ENCODE measurements at regions not wholly inside any gene's neighbourhood (a gene's known extent, or its start where the extent isn't known, plus 50 kb on each side); places are given as distances from the start of the nearest gene placed in this dataset.

DNA sequence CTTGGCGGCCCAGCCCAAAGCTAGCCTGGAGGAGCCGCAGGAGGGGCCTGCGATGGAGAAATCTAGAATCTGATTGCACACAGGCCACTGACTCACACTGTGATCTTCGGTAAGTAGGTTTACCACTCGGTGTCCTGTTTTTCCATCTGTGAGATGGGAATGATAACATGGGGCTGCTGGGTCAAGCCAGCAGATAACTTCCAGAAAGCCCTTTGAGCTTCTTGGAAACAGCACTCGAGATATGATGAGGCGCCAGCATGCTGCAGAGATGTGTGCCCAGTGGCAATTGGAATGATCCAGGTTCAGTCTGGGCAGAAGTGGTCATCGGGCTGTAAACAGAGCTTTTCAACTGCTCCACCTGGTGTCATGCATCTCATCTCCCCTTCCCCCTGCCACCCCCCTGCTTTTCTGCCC lies 771.3 kb upstream of the TBX3 start:
- no peak for DNase-seq

DNA sequence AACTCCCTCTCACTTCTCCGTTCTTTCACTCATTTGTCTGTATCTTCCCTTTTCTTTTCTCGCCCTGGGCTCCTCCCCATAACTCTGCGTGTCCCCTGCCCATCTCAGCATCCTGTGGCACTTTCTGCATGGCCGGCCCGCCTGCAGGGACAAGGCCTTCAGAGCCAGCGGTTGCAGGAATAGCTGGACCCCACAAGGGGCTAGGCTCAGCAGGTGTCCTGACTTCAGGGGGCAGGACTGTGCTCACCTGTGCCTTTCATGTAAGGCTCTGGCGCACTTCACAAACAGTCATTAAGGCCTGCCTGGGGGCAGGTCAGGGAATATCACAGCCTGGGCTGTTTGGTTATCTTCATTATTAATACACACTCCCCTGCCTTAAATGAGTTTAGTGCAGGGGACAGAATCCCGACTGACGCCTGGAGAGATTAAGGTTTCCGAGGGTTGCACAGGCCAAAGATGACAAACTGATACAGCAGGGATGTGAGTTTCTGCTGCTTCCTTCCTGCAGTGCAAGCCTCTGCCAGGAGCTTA lies 768.8 kb upstream of the TBX3 start:
- DNase-seq, result no peak

DNA sequence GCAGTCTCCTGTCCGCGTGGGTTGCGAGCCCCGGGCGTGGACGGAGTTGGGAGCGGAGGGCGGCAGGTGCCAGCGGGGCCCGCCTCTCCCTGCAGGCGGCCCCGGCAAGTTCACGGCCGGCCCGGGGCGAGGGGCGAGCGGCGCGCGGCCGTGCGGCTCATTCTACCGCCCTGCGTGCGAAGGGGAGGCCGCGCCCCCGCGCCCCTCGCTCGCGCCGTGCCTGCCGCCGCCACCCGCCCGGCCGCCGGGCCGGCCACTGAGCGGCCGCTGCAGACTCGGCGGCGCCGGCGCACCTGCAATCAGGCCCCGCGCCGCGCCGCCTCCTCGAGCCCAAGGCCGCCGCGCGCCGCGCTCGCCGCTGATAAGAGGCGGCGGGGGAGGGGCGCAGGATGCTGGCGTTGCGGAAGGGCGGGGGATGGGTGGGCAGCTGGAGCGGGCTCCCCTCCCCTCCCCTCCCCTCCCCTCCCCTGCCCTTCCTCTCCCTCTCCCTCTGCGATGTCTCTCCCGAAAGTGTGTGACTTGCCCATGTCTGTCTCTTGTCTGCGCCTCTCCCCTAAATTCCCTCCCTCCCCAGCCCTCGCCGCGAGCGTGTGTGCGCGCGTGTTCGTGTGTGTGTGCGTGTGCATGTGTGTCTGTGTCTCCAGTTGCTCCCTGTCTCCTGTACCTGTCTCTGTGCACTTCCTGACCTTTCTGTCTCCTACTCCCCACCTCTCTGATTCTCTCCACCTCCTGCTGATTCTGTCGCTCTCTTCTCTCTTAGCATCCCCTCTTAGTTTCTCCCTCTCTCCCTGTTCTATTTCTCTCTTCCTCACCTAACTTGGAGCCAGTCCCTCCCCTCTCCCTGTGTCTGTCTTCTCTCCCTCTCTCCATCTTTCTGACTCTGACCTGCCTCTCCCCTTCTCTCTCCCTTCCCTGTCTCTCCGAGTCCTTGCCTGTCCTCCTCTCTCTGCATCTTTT lies 768.1 kb upstream of the TBX3 start:
- DNase-seq, result peak; percentile 15

GRCh38 chr12:115451151-115451779 lies 767.3 kb upstream of the TBX3 start:
- no peak for DNase-seq

GRCh38 chr12:115450710-115451109 lies 766.7 kb upstream of the TBX3 start:
- DNase-seq, result no peak

DNA sequence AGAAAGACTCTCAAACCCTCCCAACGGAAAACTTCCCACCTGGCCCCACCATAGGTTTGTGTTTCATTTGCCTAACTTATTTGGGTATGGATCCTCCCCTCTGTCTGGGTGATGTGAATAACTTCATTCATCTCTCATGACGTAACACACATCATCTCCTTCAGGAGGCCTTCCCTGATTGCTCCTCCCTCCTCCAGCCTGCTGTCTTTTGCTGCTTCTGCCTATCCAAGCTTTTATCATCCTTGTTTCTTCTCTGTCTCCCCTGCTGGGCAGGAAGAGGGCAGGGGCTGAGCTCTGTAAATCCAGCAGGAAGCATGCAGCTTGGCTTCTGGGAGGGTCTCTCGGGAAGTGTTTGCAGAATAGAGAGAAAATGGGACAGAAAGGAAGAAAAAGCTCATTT lies 766.0 kb upstream of the TBX3 start:
- no peak for DNase-seq

- DNase-seq, result no peak
Observed at GRCh38 chr12:115449526-115449925, 765.6 kb upstream of the TBX3 start.

DNA sequence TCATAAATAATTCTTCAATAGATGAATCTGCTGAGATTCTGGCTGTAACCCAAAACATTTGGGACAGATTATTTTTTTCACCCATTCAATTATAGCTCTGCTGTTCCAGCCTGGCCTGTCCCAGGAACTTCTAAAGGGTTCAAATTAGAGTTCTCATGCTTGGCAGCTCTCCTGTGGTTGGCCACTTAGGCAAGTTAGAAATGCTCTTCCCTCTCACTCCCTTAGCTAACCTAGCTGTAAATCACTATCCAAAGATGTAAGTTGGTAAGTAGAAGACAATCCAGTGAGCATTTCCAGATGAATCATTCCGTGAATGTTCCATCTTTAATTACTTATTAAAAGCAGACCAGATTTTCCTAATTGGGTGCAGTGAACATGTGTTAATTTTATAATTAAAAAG lies 760.4 kb upstream of the TBX3 start:
- DNase-seq, result peak; percentile 88

DNA sequence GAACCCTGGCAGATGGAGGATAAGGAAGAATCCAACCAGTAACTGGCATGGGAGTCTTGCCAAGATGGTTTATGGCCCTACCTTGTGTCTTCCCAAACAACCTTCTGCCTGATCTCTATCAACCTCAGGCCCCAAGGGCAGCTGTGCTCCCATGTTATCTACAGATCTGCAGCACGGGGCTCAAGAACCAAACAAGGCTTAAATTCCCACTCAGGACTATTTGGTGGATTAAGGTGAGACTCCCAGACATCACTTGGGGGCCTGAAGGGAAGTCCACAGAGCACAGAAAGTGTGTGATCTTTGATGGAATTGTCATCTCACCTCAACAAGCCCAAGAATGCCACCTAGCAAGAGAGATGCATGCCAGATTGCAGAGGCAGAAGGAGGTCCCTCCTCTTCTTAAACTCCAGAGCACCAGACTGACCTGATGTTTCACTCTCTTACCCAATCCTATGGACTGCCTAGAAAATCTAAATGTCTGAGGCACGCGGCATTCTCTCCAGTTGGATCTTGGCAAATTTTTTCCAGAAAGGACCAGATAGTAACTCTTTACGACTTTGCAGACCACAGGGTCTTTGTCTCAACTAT lies 759.5 kb upstream of the TBX3 start:
- peak; percentile 21 for DNase-seq

GRCh38 chr12:115440438-115440837 lies 756.5 kb upstream of the TBX3 start:
- peak; percentile 80 for DNase-seq

DNA sequence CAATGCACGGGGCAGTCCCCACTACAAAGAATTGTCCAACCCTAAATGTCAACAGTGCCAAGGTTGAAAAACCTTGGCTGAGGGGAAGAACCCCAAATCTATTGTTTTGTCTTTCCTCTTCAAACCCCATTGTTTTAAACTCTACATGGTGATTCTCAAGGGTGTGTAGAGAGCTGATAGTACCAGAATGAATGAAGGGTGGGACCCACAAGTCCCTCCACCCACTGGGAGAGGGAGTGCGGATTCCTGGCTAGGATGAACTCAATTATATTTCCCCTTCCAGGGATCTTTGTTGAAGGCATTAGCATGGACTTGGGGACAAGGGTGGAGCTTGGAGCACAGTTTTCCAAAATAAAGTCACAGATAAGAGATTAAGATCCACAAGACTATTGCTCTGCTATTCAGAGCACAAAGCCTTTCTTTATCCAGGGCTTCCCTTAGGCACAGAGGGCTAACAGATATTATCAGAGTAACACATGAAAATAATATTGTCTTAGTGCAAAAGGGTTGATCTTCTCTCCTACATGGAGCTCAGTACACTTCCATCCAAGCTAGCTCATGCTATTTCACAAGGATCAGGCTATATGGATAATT lies 755.1 kb upstream of the TBX3 start:
- DNase-seq, result no peak

GRCh38 chr12:115438314-115438713 lies 754.3 kb upstream of the TBX3 start:
- no peak for DNase-seq

DNA sequence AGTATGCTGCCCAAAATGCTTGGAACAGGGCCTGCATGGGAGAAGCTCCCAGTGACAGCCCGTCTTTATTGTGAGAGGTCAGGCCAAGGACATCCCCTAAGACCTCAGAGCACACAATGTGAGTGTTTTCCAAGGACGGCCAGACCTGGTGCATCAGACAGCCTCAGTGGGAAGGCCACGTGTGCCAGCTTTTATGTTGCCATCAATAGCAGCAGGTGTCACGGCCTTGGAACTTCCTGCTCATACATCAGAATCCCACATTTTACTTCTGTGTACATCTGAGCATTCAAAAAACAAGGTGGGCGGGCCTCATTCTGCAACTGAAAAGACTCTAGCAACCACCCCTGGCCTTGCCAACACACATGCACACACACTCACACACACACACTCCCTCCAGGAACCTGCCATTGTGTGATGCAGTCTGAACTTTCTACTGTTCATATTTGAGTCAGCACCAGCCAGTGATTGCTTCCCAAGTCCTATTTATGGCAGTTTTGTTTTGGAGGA lies 753.1 kb upstream of the TBX3 start:
- no peak for DNase-seq

- no peak for DNase-seq
Observed at GRCh38 chr12:115433014-115433634, 749.1 kb upstream of the TBX3 start.

GRCh38 chr12:115430636-115431035 lies 746.7 kb upstream of the TBX3 start:
- no peak for DNase-seq

- no peak for DNase-seq
Observed at GRCh38 chr12:115426732-115427131, 742.8 kb upstream of the TBX3 start.

DNA sequence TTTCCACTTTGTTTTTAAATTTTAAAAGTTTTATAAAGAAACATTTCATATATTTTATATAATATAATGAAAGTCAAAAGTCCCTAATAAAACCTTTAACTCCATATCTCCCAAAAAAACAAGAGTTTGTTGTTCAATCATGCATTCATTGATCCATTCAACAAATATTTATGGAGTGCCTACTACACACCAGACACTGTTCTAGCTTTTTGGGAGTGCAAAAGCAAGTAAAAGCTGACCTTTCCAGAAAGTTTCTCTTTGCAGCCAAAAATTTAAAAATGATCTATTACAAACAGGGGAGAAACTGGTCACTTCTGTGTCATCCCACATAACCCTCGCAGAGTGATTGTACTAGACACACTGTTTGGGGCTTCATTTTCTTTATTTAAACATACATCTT lies 740.0 kb upstream of the TBX3 start:
- DNase-seq, result no peak

DNA sequence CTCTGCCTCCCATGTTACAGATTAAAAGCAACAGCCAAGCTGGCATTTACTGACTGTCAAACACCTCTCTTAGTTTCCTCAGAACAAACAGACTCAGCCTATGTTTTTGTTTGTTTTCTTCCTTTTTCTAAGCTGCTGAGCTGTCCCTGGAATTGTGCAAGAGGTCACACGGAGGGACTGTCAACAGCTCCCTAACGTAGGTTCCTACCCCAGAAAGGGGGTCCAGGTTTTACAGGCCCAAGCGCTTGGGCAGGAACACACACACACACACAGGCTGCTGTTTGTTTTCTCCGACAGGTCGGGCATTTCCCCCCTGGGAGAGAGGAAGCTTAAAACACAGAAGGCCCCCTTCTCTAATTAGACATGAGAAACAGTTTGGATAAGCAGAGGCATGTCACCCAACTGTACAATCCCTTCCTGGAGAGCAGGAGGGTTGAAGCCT lies 739.6 kb upstream of the TBX3 start:
- no peak for DNase-seq

GRCh38 chr12:115422845-115423545 lies 739.0 kb upstream of the TBX3 start:
- DNase-seq, result no peak

GRCh38 chr12:115421796-115422709 lies 738.1 kb upstream of the TBX3 start:
- no peak for DNase-seq

GRCh38 chr12:115421350-115421749 lies 737.4 kb upstream of the TBX3 start:
- DNase-seq, result no peak
